ENCODE measurements at regions not wholly inside any gene's neighbourhood (a gene's known extent, or its start where the extent isn't known, plus 50 kb on each side); places are given as distances from the start of the nearest gene placed in this dataset.

GRCh38 chr1:39127513-39127912 is 77.0 kb upstream of the MACF1 start:
- TF ChIP-seq EP300 (IDR thresholded peaks at IDR 0.05) (no peak), CTCF (IDR thresholded peaks at IDR 0.05) (no peak), POLR2AphosphoS5 (IDR thresholded peaks at IDR 0.05) (peak in 1 of 4 donors; percentile 22), POLR2A (IDR thresholded peaks at IDR 0.05) (no peak)

Data from sigmoid colon (tissue), 4 donors.